ENCODE measurements at regions not wholly inside any gene's neighbourhood (a gene's known extent, or its start where the extent isn't known, plus 50 kb on each side); places are given as distances from the start of the nearest gene placed in this dataset.
"Not testable (repeated sequence)": the region's sequence is repeated elsewhere in the genome, so short reads cannot be mapped to it uniquely, and the experiment has no call there.

- DNase-seq (ENCODE audit: extremely low read depth in 1 of 4, low spot score in 3 of 4); H3K36me3 ChIP-seq (ENCODE audit: control insufficient read depth, insufficient read depth, low read length); H3K27me3 ChIP-seq (ENCODE audit: control insufficient read depth in 2 of 2, insufficient read depth in 2 of 2, low read length in 2 of 2); H3K9me1 ChIP-seq (ENCODE audit: control insufficient read depth, insufficient read depth, low read length); intact Hi-C loops (cut with micrococcal nuclease); FAIRE-seq; H3K79me2 ChIP-seq (ENCODE audit: control insufficient read depth, insufficient read depth, low read length); H3K4me3 ChIP-seq; ATAC-seq; CTCF ChIA-PET (ENCODE audit: low intra/inter-chr PET ratio); in situ Hi-C loops (cut with MboI); H4K20me1 ChIP-seq (replicated peaks; ENCODE audit: control insufficient read depth, insufficient read depth, low read length); H3K4me2 ChIP-seq (ENCODE audit: insufficient read depth, low read length); H2AFZ ChIP-seq (ENCODE audit: low read depth, low read length); H3K4me1 ChIP-seq (replicated peaks in 1 of 2; ENCODE audit: control insufficient read depth in 2 of 2, insufficient read depth in 2 of 2, low read length in 2 of 2); POLR2A ChIA-PET; H3K9ac ChIP-seq (ENCODE audit: insufficient read depth in 1 of 2, low read depth in 2 of 2, low read length in 2 of 2); H3K9me3 ChIP-seq (replicated peaks; ENCODE audit: control insufficient read depth, insufficient read depth, low read depth, low read length); H3K27ac ChIP-seq (ENCODE audit: extremely low read depth, low read depth, low read length); BruUV-seq (replicated peaks): not testable (repeated sequence)
- 16% methylated on average over 4 of the region's 4 CpGs for WGBS (ENCODE audit: insufficient coverage, low coverage, missing lambda C conversion rate)
Measured at GRCh38 chr15:22735067-22735466, 51.4 kb upstream of the NIPA1 start.

DNA sequence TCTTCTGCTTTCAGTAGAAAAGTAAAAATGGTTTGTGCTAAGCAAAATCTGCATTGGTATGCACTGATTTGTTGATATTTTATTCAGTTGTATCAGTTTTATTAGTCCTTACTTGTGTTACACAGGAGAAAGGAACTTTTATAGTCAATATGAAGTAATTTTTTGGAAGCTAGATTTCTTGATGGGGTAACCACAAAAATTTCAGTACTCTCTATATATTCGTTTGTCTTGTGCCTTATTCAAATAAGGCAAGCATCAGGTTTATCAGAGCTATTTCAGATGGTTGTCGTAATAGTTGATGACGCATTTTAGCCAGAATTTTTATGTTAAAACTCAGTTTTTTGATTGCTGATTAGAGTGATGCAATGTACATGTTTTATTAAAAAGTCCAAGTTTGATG is 50.7 kb upstream of the NIPA1 start:
- 36% methylated on average over 3 of the region's 3 CpGs for WGBS (ENCODE audit: insufficient coverage, low coverage, missing lambda C conversion rate)
- no peak overlapping the region for H3K9ac ChIP-seq (ENCODE audit: insufficient read depth in 1 of 2, low read depth in 2 of 2, low read length in 2 of 2)
- no TSS peak for BruUV-seq (replicated peaks)
- H4K20me1 ChIP-seq (replicated peaks; ENCODE audit: control insufficient read depth, insufficient read depth, low read length) = no peaks in the 10 kb centered on the region
- no peaks in the 10 kb centered on the region for H3K4me1 ChIP-seq (replicated peaks in 1 of 2; ENCODE audit: control insufficient read depth in 2 of 2, insufficient read depth in 2 of 2, low read length in 2 of 2)
- ChIA-PET CTCF (ENCODE audit: low intra/inter-chr PET ratio) (no interaction called here), POLR2A (no interaction called here)
- in situ Hi-C loops (cut with MboI) (no loop called here), intact Hi-C loops (cut with micrococcal nuclease) (no loop called here)
- no peaks in the 10 kb centered on the region for H3K9me1 ChIP-seq (ENCODE audit: control insufficient read depth, insufficient read depth, low read length)
- DNase-seq (ENCODE audit: extremely low read depth in 1 of 4, low spot score in 3 of 4) (no peak), FAIRE-seq (no peak), ATAC-seq (no peak)
- H2AFZ ChIP-seq (ENCODE audit: low read depth, low read length) = no peak overlapping the region
- H3K79me2 ChIP-seq (ENCODE audit: control insufficient read depth, insufficient read depth, low read length) = no peaks in the 10 kb centered on the region
- no peak overlapping the region for H3K27ac ChIP-seq (ENCODE audit: extremely low read depth, low read depth, low read length)
- no peaks in the 10 kb centered on the region for H3K9me3 ChIP-seq (replicated peaks; ENCODE audit: control insufficient read depth, insufficient read depth, low read depth, low read length)
- no peak overlapping the region for H3K4me3 ChIP-seq
- no peak overlapping the region for H3K4me2 ChIP-seq (ENCODE audit: insufficient read depth, low read length)
- no peaks in the 10 kb centered on the region for H3K27me3 ChIP-seq (ENCODE audit: control insufficient read depth in 2 of 2, insufficient read depth in 2 of 2, low read length in 2 of 2)
- no peaks in the 10 kb centered on the region for H3K36me3 ChIP-seq (ENCODE audit: control insufficient read depth, insufficient read depth, low read length)
- no peak for TF ChIP-seq ZNF561 (CRISPR knock-in tag; conservative IDR thresholded peaks at IDR 0.05)
- TF ChIP-seq, protein P1, sequence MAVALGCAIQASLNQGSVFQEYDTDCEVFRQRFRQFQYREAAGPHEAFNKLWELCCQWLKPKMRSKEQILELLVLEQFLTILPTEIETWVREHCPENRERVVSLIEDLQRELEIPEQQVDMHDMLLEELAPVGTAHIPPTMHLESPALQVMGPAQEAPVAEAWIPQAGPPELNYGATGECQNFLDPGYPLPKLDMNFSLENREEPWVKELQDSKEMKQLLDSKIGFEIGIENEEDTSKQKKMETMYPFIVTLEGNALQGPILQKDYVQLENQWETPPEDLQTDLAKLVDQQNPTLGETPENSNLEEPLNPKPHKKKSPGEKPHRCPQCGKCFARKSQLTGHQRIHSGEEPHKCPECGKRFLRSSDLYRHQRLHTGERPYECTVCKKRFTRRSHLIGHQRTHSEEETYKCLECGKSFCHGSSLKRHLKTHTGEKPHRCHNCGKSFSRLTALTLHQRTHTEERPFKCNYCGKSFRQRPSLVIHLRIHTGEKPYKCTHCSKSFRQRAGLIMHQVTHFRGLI (CRISPR knock-in tag; IDR thresholded peaks at IDR 0.05) = no peak
- no peak for TF ChIP-seq PHB (CRISPR knock-in tag; IDR thresholded peaks at IDR 0.05)
- no peak for TF ChIP-seq ZNF23 (CRISPR knock-in tag; IDR thresholded peaks at IDR 0.05)
- TF ChIP-seq ZNF431 (CRISPR knock-in tag; IDR thresholded peaks at IDR 0.05) = no peak
- TF ChIP-seq NR2C2 (CRISPR knock-in tag; IDR thresholded peaks at IDR 0.05) = no peak
- TF ChIP-seq NR2C2 (tag; IDR thresholded peaks at IDR 0.05) = no peak
- no peak for TF ChIP-seq KHSRP (IDR thresholded peaks at IDR 0.05)
- no peak for TF ChIP-seq E2F1 (CRISPR knock-in tag; IDR thresholded peaks at IDR 0.05)
- no peak for TF ChIP-seq POLR2H (tag; IDR thresholded peaks at IDR 0.05; ENCODE audit: low read depth)
- TF ChIP-seq FOXP1 (CRISPR knock-in tag; IDR thresholded peaks at IDR 0.05) = no peak
- TF ChIP-seq, protein P2, sequence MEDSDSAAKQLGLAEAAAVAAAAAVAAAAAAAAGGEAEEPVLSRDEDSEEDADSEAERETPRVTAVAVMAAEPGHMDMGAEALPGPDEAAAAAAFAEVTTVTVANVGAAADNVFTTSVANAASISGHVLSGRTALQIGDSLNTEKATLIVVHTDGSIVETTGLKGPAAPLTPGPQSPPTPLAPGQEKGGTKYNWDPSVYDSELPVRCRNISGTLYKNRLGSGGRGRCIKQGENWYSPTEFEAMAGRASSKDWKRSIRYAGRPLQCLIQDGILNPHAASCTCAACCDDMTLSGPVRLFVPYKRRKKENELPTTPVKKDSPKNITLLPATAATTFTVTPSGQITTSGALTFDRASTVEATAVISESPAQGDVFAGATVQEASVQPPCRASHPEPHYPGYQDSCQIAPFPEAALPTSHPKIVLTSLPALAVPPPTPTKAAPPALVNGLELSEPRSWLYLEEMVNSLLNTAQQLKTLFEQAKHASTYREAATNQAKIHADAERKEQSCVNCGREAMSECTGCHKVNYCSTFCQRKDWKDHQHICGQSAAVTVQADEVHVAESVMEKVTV (CRISPR knock-in tag; IDR thresholded peaks at IDR 0.05) = no peak
- no peak for TF ChIP-seq RBM25 (IDR thresholded peaks at IDR 0.05; ENCODE audit: low read depth, low read length, severe bottlenecking)
- no peak for TF ChIP-seq ZNF143 (CRISPR knock-in tag; IDR thresholded peaks at IDR 0.05)

Data from K562 (cell line).